NT2/D1 (cell line): ENCODE measurements at regions not wholly inside any gene's neighbourhood (a gene's known extent, or its start where the extent isn't known, plus 50 kb on each side); places are given as distances from the start of the nearest gene placed in this dataset.
"Not testable (repeated sequence)": the region's sequence is repeated elsewhere in the genome, so short reads cannot be mapped to it uniquely, and the experiment has no call there.

Experiments
- DNase-seq: peaks from one replicate; pipeline ENCODE4 v3.0.0-alpha.2; 2011; ENCODE audit warnings: low read depth, low spot score
- H3K27me3 ChIP-seq: 2 replicates; pipeline ENCODE4 v1.6.0; 2011; ENCODE audit warnings: mild to moderate bottlenecking; ENCODE audit not compliant: insufficient read length, insufficient read depth
- H3K36me3 ChIP-seq: 2 replicates; pipeline ENCODE4 v1.6.1; 2011; ENCODE audit warnings: mild to moderate bottlenecking, low read length, mixed read lengths; ENCODE audit not compliant: insufficient read depth, insufficient read length
- H3K4me1 ChIP-seq: 2 replicates; pipeline ENCODE4 v1.5.1; 2011; ENCODE audit not compliant: insufficient read depth, insufficient read length
- H3K4me3 ChIP-seq: 2 replicates; pipeline ENCODE4 v1.5.1; 2011; ENCODE audit warnings: low read depth; ENCODE audit not compliant: insufficient read length
- H3K9ac ChIP-seq: 2 replicates; pipeline ENCODE4 v1.6.0; 2011; ENCODE audit warnings: low read depth; ENCODE audit not compliant: insufficient read length
- H3K9me3 ChIP-seq: 2 replicates; pipeline ENCODE4 v1.5.1; 2011; ENCODE audit warnings: mild to moderate bottlenecking, low read length; ENCODE audit not compliant: insufficient read depth
- SUZ12 ChIP-seq: IDR thresholded peaks from 2 replicates; pipeline ENCODE4 v1.6.1; 2011; ENCODE audit not compliant: insufficient read length, insufficient read depth; ENCODE audit errors: extremely low read depth
- YY1 ChIP-seq: IDR thresholded peaks from 2 replicates; pipeline ENCODE4 v1.6.1; 2011; ENCODE audit not compliant: insufficient read length, insufficient read depth
- ZNF274 ChIP-seq: IDR thresholded peaks from 2 replicates; pipeline ENCODE4 v1.6.1; 2011; ENCODE audit warnings: mild to moderate bottlenecking, low read depth, low read length

DNA sequence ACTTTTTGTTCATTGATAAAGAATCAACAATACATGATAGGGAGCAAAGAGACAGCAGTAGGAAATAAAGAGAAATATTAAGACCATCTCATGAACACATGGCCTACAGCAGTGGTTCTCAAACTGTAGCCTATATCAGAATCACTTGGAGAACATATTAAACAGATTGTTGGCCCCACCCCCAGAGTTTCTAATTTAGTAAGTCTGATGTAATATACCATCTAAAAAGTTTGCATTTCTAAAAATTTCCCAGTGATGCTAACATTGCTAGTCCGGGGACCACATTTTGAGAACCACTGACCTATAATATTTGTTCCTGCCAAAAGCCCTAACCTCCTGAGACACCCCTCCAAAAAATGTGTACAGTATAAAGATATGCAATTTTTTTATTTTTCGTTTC lies 306.2 kb upstream of the NREP start:
- TF ChIP-seq ZNF274: no peak
- TF ChIP-seq SUZ12: no peak
- TF ChIP-seq YY1: no peak
- H3K36me3 ChIP-seq: no peaks in the 10 kb centered on the region
- DNase-seq: no peak
- no peaks in the 10 kb centered on the region for H3K27me3 ChIP-seq
- H3K4me3 ChIP-seq: no peak overlapping the region
- no peaks in the 10 kb centered on the region for H3K4me1 ChIP-seq
- H3K9me3 ChIP-seq: no peaks in the 10 kb centered on the region
- H3K9ac ChIP-seq: no peak overlapping the region

DNA sequence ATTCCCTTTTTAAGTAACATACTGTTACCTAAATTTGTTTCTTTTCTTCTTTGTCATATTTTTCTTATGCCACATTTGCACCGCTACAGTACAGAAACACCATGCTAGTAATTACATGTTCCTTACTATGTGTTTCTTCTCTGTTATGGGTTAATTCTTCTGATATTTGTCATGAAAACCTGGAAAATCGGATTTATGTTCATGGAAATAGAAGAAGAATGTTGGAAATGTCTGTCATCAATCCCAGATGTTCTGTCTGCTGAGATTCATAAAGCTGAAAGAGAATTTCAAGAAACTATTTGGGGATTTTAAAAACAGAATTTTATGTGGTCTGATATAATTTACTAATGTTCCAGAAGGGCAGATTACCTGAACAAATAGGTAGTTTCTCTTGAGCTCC lies 305.2 kb upstream of the NREP start:
- TF ChIP-seq SUZ12: no peak
- no peak for TF ChIP-seq ZNF274
- TF ChIP-seq YY1: no peak
- no peaks in the 10 kb centered on the region for H3K36me3 ChIP-seq

DNA sequence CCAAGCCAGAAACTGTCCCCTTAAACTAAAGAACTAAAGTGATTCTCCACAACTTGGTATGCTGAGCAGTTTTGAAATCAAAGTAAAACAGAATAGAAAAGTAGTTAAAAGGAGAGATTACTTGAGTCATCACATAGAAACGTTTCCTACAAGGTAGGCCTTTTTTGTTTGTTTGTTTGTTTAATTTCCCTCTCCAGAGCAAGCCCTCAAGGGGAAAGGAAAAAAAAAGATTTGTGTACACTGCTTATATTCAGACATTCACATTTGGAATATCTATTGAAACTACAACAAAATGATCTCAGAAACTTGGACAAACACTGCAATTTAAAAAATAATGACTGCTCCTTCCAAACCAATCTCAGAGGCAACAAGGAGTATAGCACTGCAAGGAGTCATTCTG lies 304.7 kb upstream of the NREP start:
- no peaks in the 10 kb centered on the region for H3K9me3 ChIP-seq
- H3K27me3 ChIP-seq: no peaks in the 10 kb centered on the region
- TF ChIP-seq SUZ12 (no peak), YY1 (no peak), ZNF274 (no peak)
- no peaks in the 10 kb centered on the region for H3K36me3 ChIP-seq
- H3K4me3 ChIP-seq: no peak overlapping the region
- H3K9ac ChIP-seq: no peak overlapping the region
- no peak for DNase-seq
- H3K4me1 ChIP-seq: no peaks in the 10 kb centered on the region

More for the DNA sequence above, 305.2 kb upstream of the NREP start:
- H3K4me3 ChIP-seq: no peak overlapping the region
- no peaks in the 10 kb centered on the region for H3K4me1 ChIP-seq
- no peak for DNase-seq
- no peaks in the 10 kb centered on the region for H3K9me3 ChIP-seq
- H3K9ac ChIP-seq: no peak overlapping the region
- no peaks in the 10 kb centered on the region for H3K27me3 ChIP-seq

DNA sequence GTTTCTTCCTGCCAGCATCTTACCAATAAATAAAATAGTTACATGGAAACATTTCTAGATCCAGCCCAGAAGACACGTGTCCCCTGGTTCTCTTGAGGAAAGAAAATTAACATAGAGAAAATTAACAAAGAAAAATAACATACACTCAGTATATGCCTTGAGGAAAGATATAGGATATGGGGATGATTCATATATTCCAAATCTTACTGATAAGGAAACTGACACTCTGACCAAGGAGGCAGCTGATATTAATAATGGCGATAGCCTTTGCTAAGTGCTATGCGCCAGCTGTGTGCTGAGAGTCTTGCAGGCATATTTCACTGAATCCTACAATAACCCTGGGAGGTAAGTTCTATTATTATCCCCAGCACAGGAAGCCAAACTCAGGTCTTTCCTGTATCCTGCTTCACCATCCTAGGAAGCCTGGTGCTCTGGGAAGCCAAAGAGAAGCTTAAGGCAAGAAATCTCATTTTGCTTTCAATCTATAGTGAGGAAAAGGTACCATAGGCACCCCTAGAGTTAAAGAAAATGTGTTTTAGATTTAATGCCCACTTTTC lies 302.7 kb upstream of the NREP start:
- Histone ChIP-seq H3K9me3 (peaks cover 4% of the 10 kb centered on the region; the same call in 1 of the 2 replicates), H3K4me3 (no peak overlapping the region), H3K27me3 (no peaks in the 10 kb centered on the region), H3K36me3 (no peaks in the 10 kb centered on the region), H3K4me1 (no peaks in the 10 kb centered on the region), H3K9ac (no peak overlapping the region)
- TF ChIP-seq ZNF274 (no peak), SUZ12 (no peak), YY1 (no peak)
- no peak for DNase-seq

DNA sequence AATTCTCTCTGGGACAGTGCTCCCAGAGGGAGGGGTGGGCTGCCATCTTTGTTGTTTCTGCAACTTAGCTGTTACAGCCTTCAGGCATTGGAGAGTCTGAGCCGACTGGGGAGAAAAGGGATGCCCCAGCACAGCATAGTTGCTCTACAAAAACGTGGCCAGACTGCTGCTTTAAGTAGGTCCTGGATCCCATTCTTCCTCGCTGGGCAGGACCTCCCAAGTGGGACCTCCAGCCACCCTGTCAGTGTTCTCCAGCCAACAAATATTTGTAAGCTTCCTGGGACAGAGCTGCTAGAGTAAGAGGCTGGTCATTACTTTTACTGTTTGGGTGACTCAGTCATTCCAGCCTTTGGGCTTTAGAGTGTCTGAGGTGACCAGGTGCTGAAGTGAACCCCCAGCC lies 292.7 kb upstream of the NREP start:
- no peaks in the 10 kb centered on the region for H3K4me1 ChIP-seq
- no peak for DNase-seq
- no peak for TF ChIP-seq ZNF274
- no peak for TF ChIP-seq SUZ12
- no peak overlapping the region for H3K4me3 ChIP-seq
- no peaks in the 10 kb centered on the region for H3K36me3 ChIP-seq
- peaks cover 4% of the 10 kb centered on the region; the same call in 1 of the 2 replicates for H3K9me3 ChIP-seq
- H3K9ac ChIP-seq: no peak overlapping the region
- no peaks in the 10 kb centered on the region for H3K27me3 ChIP-seq

DNA sequence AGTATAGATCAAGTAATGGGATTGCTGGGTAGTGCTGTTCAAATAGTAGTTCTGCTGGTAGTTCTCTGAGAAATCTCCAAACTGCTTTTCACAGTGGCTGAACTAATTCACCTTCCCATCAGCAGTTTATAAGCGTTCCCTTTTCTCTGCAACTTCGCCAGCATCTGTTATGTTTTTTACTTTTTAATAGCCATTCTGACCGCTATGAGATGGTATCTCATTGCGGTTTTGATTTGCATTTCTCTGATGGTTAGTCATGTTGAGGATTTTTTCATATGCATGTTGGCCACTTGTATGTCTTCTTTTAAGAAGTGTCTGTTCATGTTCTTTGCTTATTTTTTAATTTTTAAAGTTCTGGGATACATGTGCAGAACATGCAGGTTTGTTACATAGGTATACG lies 279.2 kb upstream of the NREP start:
- Histone ChIP-seq H3K36me3 (no peaks in the 10 kb centered on the region), H3K9me3 (no peaks in the 10 kb centered on the region), H3K27me3 (no peaks in the 10 kb centered on the region), H3K4me1 (no peaks in the 10 kb centered on the region), H3K4me3 (no peak overlapping the region), H3K9ac (no peak overlapping the region)
- no peak for DNase-seq
- no peak for TF ChIP-seq YY1
- TF ChIP-seq SUZ12: no peak
- TF ChIP-seq ZNF274: no peak

DNA sequence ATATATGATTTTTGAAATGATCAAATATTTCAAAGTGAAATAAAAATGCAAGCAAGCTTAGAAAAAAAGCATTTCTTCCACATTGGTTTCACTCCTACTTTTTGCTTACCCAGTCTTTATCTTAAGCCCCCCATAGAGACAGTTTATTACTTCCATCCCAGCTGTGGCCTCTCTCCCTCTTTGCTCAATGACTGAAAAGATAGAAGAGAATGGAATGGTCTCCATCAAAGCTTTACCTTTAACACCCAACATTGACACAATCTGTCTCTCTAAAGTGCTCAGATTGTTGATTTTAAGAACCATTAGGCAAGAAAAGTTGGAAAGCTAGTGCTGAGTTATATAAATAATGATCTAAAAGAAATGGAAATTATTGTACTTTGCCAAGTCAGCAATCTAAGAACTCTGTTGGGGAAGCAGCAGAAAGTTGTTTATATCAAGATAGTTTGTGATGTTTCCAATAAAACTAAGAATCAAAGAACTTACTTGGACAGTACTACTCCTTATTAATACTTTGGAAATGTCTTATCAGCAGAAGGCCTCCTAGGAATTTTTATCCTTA lies 277.5 kb upstream of the NREP start:
- H3K4me3 ChIP-seq: no peak overlapping the region
- DNase-seq: no peak
- H3K9me3 ChIP-seq: no peaks in the 10 kb centered on the region
- H3K9ac ChIP-seq: no peak overlapping the region
- no peaks in the 10 kb centered on the region for H3K36me3 ChIP-seq
- TF ChIP-seq SUZ12 (no peak), YY1 (no peak), ZNF274 (no peak)
- no peaks in the 10 kb centered on the region for H3K4me1 ChIP-seq
- H3K27me3 ChIP-seq: no peaks in the 10 kb centered on the region

DNA sequence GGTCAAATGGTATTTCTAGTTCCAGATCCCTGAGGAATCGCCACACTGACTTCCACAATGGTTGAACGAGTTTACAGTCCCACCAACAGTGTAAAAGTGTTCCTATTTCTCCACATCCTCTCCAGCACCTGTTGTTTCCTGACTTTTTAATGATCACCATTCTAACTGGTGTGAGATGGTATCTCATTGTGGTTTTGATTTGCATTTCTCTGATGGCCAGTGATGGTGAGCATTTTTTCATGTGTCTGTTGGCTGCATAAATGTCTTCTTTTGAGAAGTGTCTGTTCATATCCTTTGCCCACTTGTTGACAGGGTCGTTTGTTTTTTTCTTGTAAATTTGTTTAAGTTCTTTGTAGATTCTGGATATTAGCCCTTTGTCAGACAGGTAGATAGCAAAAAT lies 269.9 kb upstream of the NREP start:
- not testable (repeated sequence) for H3K4me3 ChIP-seq, DNase-seq, H3K36me3 ChIP-seq, H3K27me3 ChIP-seq, H3K4me1 ChIP-seq, H3K9me3 ChIP-seq, H3K9ac ChIP-seq
